ENCODE measurements at regions not wholly inside any gene's neighbourhood (a gene's known extent, or its start where the extent isn't known, plus 50 kb on each side); places are given as distances from the start of the nearest gene placed in this dataset.
A peak's percentile ranks its signal among the peaks of the same experiment; 100 is the strongest.

- peaks cover 37% of the 10 kb centered on the region for H3K4me1 ChIP-seq (ENCODE audit: insufficient read depth, low read length)
- H3K27me3 ChIP-seq (ENCODE audit: insufficient read depth, low read length): no peaks in the 10 kb centered on the region
- H3K9me3 ChIP-seq (ENCODE audit: low read depth, low read length): no peaks in the 10 kb centered on the region
- no peaks in the 10 kb centered on the region for H3K36me3 ChIP-seq (ENCODE audit: insufficient read depth, low read length)
- no peaks in the 10 kb centered on the region for H3K79me2 ChIP-seq (ENCODE audit: insufficient read depth, low read length)
- no peak for DNase-seq (ENCODE audit: insufficient read length, low spot score, missing footprints)
- H3K4me3 ChIP-seq (ENCODE audit: insufficient read depth, low read length): no peak overlapping the region
- no peaks in the 10 kb centered on the region for H4K20me1 ChIP-seq (ENCODE audit: insufficient read depth, low read length)
- H2AFZ ChIP-seq (ENCODE audit: low read length): no peak overlapping the region
- H3K4me2 ChIP-seq (ENCODE audit: insufficient read depth, low read length): no peak overlapping the region
- peak overlapping the region; percentile 77 for H3K27ac ChIP-seq (ENCODE audit: low read depth, low read length)
- no peak for TF ChIP-seq CTCF (IDR thresholded peaks at IDR 0.05; ENCODE audit: extremely low read depth, low read depth, low read length)
Measured at GRCh38 chr15:38868326-38869114, 303.9 kb upstream of the RASGRP1 start.

- no peaks in the 10 kb centered on the region for H3K79me2 ChIP-seq (ENCODE audit: insufficient read depth, low read length)
- H3K36me3 ChIP-seq (ENCODE audit: insufficient read depth, low read length): no peaks in the 10 kb centered on the region
- H2AFZ ChIP-seq (ENCODE audit: low read length): no peak overlapping the region
- peaks cover 20% of the 10 kb centered on the region for H3K4me1 ChIP-seq (ENCODE audit: insufficient read depth, low read length)
- no peak for DNase-seq (ENCODE audit: insufficient read length, low spot score, missing footprints)
- H3K9me3 ChIP-seq (ENCODE audit: low read depth, low read length): no peaks in the 10 kb centered on the region
- no peak overlapping the region for H3K4me3 ChIP-seq (ENCODE audit: insufficient read depth, low read length)
- no peaks in the 10 kb centered on the region for H3K27me3 ChIP-seq (ENCODE audit: insufficient read depth, low read length)
- no peak overlapping the region for H3K27ac ChIP-seq (ENCODE audit: low read depth, low read length)
- TF ChIP-seq CTCF (IDR thresholded peaks at IDR 0.05; ENCODE audit: extremely low read depth, low read depth, low read length): no peak
- no peaks in the 10 kb centered on the region for H4K20me1 ChIP-seq (ENCODE audit: insufficient read depth, low read length)
- no peak overlapping the region for H3K4me2 ChIP-seq (ENCODE audit: insufficient read depth, low read length)
Measured at GRCh38 chr15:38871638-38872037, 307.0 kb upstream of the RASGRP1 start.

- H3K79me2 ChIP-seq (ENCODE audit: insufficient read depth, low read length): no peaks in the 10 kb centered on the region
- H3K9me3 ChIP-seq (ENCODE audit: low read depth, low read length): no peaks in the 10 kb centered on the region
- no peak for TF ChIP-seq CTCF (IDR thresholded peaks at IDR 0.05; ENCODE audit: extremely low read depth, low read depth, low read length)
- H3K4me2 ChIP-seq (ENCODE audit: insufficient read depth, low read length): no peak overlapping the region
- no peaks in the 10 kb centered on the region for H3K36me3 ChIP-seq (ENCODE audit: insufficient read depth, low read length)
- H3K27ac ChIP-seq (ENCODE audit: low read depth, low read length): no peak overlapping the region
- no peak overlapping the region for H3K4me3 ChIP-seq (ENCODE audit: insufficient read depth, low read length)
- H3K4me1 ChIP-seq (ENCODE audit: insufficient read depth, low read length): peaks cover 16% of the 10 kb centered on the region
- no peaks in the 10 kb centered on the region for H3K27me3 ChIP-seq (ENCODE audit: insufficient read depth, low read length)
- H4K20me1 ChIP-seq (ENCODE audit: insufficient read depth, low read length): no peaks in the 10 kb centered on the region
- no peak for DNase-seq (ENCODE audit: insufficient read length, low spot score, missing footprints)
- H2AFZ ChIP-seq (ENCODE audit: low read length): no peak overlapping the region
Measured at GRCh38 chr15:38872732-38873131, 308.1 kb upstream of the RASGRP1 start.

- TF ChIP-seq CTCF (IDR thresholded peaks at IDR 0.05; ENCODE audit: extremely low read depth, low read depth, low read length): no peak
- Histone ChIP-seq H3K9me3 (ENCODE audit: low read depth, low read length) (no peaks in the 10 kb centered on the region), H2AFZ (ENCODE audit: low read length) (no peak overlapping the region)
Measured at GRCh38 chr15:38873158-38873557, 308.5 kb upstream of the RASGRP1 start.

More at GRCh38 chr15:38873158-38873557, 308.5 kb upstream of the RASGRP1 start:
- no peaks in the 10 kb centered on the region for H3K79me2 ChIP-seq (ENCODE audit: insufficient read depth, low read length)
- H3K27me3 ChIP-seq (ENCODE audit: insufficient read depth, low read length): no peaks in the 10 kb centered on the region
- no peak overlapping the region for H3K27ac ChIP-seq (ENCODE audit: low read depth, low read length)
- no peak overlapping the region for H3K4me3 ChIP-seq (ENCODE audit: insufficient read depth, low read length)
- H3K4me1 ChIP-seq (ENCODE audit: insufficient read depth, low read length): peaks cover 15% of the 10 kb centered on the region
- no peak for DNase-seq (ENCODE audit: insufficient read length, low spot score, missing footprints)
- H4K20me1 ChIP-seq (ENCODE audit: insufficient read depth, low read length): no peaks in the 10 kb centered on the region
- H3K4me2 ChIP-seq (ENCODE audit: insufficient read depth, low read length): no peak overlapping the region
- no peaks in the 10 kb centered on the region for H3K36me3 ChIP-seq (ENCODE audit: insufficient read depth, low read length)

All from osteoblast (primary cell).